Neural cell (in vitro differentiated cells): ENCODE measurements at regions not wholly inside any gene's neighbourhood (a gene's known extent, or its start where the extent isn't known, plus 50 kb on each side); places are given as distances from the start of the nearest gene placed in this dataset.

Source experiments
- CTCF ChIP-seq: fragments of 450-650 bp; IDR thresholded peaks from 2 replicates; pipeline ENCODE4 v1.5.1; 2014; ENCODE audit warnings: antibody characterized with exemption, mild to moderate bottlenecking, moderate library complexity; ENCODE audit not compliant: poor library complexity, severe bottlenecking
- EP300 ChIP-seq: fragments of 450-650 bp; conservative IDR thresholded peaks from 2 replicates; pipeline ENCODE4 v1.6.1; 2014; ENCODE audit warnings: antibody characterized with exemption, mild to moderate bottlenecking, moderate library complexity; ENCODE audit not compliant: poor library complexity, severe bottlenecking
- EZH2 ChIP-seq: fragments of 200-600, 300-800 bp; shearing (Covaris generic), sonication (generic); IDR thresholded peaks from 2 replicates; pipeline ENCODE4 v1.6.1; 2014; ENCODE audit warnings: antibody characterized with exemption, low read length, borderline replicate concordance, mild to moderate bottlenecking; ENCODE audit not compliant: insufficient read depth, poor library complexity, severe bottlenecking
- MXI1 ChIP-seq: fragments of 450-650 bp; conservative IDR thresholded peaks from 2 replicates; pipeline ENCODE4 v1.6.1; 2014; ENCODE audit warnings: antibody characterized with exemption, mild to moderate bottlenecking; ENCODE audit not compliant: poor library complexity, severe bottlenecking
- POLR2AphosphoS5 ChIP-seq: IDR thresholded peaks from 2 replicates; pipeline ENCODE4 v1.6.1; 2012
- RAD21 ChIP-seq: fragments of 450-650 bp; conservative IDR thresholded peaks from 2 replicates; pipeline ENCODE4 v1.6.1; 2014; ENCODE audit warnings: antibody characterized with exemption, mild to moderate bottlenecking, moderate library complexity
- TAF1 ChIP-seq: IDR thresholded peaks from 2 replicates; pipeline ENCODE4 v1.6.1; 2012; ENCODE audit warnings: low read depth
- TF ChIP-seq, protein P1 (sequence below): IDR thresholded peaks from 2 replicates; pipeline ENCODE4 v1.6.1; 2012; ENCODE audit warnings: borderline replicate concordance

DNA sequence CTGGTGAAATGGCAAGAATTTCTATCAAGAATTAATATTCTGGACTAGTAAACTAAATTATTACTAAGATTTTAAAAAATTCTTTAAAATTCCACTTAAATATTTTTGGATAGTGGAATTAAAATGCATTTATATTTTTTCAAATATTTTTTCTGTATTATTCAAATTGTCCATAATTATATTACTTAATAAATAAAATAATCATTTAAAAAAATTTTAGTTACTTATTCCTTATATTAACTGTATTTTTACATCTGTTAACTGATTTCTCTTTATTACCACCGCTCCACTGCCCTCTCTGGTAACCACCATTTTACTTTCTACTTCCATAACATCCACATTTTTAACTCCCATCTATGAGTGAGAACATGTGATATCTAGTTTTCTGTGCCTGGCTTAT, 828.4 kb downstream of the VGLL3 start:
- no peak for TF ChIP-seq CTCF
- TF ChIP-seq, protein P1, sequence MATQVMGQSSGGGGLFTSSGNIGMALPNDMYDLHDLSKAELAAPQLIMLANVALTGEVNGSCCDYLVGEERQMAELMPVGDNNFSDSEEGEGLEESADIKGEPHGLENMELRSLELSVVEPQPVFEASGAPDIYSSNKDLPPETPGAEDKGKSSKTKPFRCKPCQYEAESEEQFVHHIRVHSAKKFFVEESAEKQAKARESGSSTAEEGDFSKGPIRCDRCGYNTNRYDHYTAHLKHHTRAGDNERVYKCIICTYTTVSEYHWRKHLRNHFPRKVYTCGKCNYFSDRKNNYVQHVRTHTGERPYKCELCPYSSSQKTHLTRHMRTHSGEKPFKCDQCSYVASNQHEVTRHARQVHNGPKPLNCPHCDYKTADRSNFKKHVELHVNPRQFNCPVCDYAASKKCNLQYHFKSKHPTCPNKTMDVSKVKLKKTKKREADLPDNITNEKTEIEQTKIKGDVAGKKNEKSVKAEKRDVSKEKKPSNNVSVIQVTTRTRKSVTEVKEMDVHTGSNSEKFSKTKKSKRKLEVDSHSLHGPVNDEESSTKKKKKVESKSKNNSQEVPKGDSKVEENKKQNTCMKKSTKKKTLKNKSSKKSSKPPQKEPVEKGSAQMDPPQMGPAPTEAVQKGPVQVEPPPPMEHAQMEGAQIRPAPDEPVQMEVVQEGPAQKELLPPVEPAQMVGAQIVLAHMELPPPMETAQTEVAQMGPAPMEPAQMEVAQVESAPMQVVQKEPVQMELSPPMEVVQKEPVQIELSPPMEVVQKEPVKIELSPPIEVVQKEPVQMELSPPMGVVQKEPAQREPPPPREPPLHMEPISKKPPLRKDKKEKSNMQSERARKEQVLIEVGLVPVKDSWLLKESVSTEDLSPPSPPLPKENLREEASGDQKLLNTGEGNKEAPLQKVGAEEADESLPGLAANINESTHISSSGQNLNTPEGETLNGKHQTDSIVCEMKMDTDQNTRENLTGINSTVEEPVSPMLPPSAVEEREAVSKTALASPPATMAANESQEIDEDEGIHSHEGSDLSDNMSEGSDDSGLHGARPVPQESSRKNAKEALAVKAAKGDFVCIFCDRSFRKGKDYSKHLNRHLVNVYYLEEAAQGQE = no peak
- no peak for TF ChIP-seq POLR2AphosphoS5
- no peak for TF ChIP-seq TAF1
- TF ChIP-seq EZH2 = no peak
- no peak for TF ChIP-seq EP300
- no peak for TF ChIP-seq RAD21
- TF ChIP-seq MXI1 = no peak
